ENCODE measurements at regions not wholly inside any gene's neighbourhood (a gene's known extent, or its start where the extent isn't known, plus 50 kb on each side); places are given as distances from the start of the nearest gene placed in this dataset.
"Not testable (repeated sequence)": the region's sequence is repeated elsewhere in the genome, so short reads cannot be mapped to it uniquely, and the experiment has no call there.

DNA sequence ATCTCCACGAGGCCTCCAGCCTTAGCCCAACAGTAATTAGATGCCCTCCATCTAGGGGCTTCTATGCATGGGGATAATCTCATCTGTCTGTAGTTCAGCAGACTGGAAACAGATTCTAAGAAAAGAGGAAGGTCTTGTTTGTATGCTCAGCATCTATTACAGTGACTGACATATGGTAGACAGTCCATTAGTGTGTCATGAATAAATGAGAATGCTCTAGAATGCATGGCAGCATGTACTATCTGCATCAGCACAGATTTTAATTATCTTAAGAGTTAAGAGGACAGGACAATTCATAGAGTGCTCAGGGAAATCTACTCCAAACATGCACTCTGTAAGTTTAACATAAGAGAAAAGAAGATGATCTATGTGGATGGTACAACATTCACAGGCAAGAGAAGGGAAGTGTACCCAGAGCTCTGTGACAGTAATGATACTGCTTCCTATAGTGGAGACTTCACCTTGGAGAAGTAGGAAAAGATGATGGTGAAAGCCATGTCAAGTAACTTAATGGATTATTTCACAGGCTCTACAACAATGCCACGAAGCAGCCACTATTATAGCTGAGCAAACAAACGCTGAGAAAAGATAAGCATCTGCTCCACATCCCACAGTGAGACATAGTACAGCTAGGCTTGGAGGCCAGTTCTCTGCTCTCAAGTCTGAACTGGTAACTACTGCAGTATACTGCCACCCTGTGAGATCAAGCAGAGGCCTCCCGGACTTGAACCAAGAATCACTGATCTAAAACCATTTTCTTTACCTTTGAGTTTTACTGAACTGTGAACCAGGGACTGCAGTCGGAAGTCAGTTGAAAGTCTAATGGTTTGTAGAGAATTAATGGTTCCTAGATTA, 309.2 kb upstream of the SPTLC3 start:
- no peak for DNase-seq

DNA sequence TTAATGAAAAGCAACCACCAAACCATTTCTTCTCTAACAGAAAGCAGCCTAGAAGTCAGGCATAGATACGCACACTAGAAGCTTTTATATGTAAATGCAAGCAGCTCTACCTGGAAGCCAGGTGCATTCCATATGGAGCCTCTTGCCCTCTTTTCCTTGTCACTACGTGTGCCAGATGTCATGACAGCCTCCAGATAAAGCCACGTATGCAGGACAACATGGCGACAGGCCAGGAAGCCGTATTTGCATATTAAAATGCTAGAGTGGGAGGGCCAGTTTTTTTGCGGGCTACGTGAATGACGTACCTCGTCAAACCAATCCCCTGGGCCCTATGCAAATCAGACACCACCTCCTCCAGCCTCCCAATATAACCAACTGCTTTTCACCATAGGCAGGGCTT, 308.1 kb upstream of the SPTLC3 start:
- DNase-seq: no peak

DNA sequence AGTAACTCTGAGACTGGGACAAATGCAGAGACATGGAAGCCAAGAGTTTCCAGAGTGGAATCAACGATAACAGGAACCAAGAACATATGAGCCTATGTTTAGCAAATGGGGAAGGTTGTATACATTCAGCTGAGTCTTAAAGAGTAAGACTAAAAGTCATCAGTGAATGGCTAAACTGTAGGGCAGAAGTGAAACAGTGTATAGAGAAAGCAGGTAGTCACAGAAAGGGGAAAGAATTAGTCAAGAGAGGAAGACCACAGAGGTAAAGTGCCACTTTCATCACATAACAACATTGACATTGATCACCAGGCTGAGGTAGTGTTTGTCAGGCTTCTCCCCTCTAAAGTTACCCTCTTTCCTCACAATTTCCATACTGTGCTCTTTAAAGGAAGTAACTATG, 306.5 kb upstream of the SPTLC3 start:
- no peak for DNase-seq

DNA sequence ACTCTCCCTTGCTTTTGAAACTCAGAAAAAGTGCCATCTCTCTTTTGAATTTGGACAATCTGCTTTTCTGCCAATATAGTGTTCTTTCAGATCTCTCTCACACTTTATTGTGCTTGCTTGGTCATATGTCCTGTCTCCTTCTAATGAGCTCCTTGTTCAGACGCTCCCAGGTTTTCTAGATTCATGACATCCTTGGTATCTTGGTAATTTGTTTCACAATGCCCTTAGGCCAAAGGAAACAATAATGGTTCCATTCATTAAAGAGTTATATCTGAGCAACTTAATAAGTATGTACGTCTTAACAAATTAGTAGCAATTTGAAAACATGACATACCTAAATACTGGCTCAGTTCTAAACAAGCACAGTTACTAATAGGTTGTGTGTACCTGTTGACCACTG, 293.4 kb upstream of the SPTLC3 start:
- no peak for DNase-seq

DNA sequence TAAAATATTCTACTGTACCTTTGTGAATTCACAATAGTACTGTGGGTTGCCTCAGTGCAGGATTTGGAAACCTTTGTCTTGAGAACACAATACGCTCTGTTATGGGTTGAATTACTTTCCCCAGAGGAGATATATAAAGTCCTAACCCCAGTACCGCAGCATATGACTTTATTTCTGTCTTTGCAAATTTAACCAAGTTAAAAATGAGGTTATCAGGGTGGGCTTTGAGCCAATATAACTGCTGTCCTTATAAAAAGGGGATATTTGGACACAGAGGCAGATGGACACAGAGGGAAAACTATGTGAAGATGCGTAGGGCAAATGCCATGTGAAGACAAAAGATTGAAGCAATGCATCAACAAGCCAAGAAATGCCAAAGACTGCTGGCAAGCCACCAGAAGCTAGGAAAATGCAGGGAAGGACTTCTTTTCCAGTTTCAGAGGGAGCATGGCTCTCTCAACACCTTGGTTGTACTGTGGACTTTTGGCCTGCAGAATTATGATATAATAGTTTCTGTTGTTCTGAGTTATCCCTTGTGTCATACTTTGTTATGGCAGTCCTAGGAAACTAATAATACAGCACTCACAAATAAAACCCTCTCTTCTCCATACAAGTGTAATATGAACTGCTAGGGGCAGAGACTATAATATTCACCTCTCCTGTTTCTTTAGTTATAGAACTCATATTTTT, 292.6 kb upstream of the SPTLC3 start:
- DNase-seq: no peak

DNA sequence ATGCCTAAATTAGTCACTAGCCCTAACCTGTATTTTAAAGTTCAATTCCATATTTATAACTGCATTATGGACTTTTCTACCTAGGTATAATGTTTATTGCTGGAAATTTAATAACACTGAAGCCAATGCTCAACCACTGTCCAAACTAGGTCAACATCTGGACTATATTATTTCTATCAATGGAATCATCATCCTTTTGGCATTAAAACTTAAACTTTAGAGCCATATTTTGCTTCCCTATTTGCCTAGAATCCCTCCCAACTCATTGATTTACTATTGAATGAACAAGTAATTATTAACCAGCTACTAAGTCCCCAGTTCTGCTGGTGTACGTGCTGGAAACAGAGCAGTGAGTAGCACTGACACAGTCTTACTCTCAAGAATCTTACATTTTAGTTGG, 291.7 kb upstream of the SPTLC3 start:
- no peak for DNase-seq

DNA sequence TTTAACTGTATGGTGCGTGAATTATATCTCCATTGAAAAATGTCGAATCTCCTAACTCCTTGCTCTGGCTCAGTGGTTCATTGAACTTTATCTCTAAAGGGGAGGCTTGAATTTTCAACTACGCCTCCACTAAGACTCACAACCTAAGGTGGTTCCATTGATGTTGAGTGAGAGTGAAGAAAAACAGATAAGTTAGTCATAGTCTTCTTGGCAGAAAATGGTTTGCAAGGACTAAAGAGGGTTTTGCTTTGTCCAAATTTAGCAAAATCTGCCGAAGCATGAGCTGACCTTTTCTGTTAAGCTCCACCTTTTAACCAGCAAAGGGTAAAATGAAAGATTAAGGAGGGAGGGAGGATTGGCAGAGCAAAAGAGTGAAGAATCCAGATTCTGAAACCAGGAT, 290.2 kb upstream of the SPTLC3 start:
- DNase-seq: no peak

DNA sequence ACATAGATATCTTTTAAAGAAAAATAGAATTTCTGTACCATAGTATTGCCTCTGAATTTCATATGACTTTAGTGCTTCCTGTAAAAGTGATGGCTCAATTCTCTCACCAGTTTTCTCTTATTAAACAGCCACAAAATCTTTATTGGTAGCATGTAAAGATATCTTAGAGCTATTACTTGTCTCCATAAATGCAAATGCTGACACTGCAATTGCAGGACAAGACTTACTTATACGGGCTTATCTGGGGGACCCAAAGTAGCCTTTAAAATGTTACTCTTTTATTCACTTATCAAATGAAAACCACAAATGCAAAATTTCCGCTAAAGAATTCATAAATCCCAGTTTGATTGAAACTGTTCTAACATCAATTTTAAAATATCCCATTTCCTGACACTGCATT, 287.1 kb upstream of the SPTLC3 start:
- DNase-seq: no peak

DNA sequence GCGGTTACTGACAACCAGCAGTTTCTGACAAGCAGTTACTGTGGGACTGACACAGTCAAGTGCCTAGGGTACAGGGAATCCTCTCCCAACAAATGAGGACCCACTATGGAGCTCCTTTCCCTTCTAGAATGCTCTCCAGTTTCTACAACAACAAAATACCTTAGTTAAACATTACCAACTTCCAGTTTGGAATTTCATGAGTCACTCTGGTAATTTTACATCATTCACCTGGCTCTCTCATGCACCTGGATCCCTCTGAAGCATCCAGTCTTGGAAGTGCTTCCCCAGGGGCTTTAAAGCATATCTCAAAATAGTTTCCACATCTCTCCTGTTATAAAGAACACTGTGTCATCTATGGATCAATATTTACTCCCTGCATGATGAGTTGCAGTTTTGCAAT, 286.7 kb upstream of the SPTLC3 start:
- DNase-seq: no peak

DNA sequence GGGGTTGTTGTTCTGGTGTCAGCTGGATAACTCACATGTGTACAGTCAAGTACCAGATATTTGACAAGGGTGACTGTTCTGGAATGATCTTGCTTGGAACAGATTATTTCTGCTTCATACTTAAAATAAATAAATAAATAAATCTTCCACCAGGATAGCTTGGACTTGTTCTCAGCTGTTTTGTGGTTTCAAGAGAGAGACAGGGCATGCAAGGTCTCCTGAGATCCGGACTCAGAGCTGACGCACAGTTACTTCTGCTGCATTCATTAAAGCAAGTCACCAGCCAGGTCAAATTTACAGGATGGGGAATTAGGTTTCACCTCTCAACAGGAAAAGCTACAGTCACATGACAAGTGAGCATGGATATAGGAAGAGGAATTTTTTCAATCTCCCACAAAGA, 285.0 kb upstream of the SPTLC3 start:
- DNase-seq: no peak

DNA sequence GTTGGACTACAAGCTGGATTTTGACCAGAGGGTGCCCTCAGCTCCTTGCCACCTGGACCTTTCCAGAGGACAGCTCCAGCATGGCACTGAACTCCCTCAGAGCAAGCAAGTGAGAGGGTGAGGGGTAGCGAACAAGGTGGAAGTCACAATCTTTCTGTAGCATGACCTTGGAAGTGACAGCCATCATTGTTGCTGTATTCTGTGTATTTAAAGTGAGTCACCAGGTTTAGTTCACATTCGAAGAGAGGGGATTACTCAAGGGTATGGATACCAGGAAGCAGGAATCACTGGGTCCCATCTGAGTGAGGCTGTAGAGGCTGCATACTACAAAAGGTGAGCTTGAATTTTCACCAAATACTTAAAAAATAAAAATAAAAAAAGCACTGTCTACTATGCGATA, 280.0 kb upstream of the SPTLC3 start:
- DNase-seq: no peak

DNA sequence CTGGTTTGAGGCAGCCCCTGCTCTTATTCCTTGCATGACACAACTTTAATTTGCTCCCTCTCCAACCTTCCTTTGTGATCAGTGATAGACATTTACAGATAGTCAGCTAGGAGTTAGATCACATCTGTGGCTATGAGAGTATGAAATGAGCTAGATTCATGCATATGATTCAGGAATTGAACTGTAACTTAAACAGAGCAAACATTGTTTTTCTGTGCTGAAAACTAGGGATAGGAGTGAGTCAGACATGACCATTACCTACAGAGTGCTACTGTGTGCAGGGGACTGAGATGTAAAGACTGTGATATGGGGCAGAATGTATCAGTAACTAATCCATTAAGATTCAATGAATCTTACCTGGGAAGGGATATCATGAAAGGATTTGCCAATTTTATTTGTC, 279.4 kb upstream of the SPTLC3 start:
- no peak for DNase-seq

DNA sequence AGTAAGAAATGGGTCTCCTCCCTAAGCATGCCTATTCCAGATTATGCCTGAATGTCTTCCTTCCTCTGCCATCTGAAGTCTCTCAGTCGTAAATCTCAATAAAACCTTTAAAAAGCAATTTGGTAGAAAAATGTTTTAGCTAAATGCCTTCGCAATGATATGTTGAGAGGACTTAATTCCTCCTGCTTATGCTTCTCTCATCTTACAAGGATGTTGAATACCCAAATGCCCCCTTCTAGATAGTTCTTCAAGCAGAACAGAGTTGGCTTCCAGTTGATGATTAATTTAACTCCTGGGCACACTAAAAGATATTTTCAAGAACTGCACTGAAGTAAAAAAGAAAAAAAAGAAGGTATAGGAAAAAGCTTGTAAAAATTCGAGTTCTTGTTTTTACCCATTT, 275.0 kb upstream of the SPTLC3 start:
- no peak for DNase-seq

DNA sequence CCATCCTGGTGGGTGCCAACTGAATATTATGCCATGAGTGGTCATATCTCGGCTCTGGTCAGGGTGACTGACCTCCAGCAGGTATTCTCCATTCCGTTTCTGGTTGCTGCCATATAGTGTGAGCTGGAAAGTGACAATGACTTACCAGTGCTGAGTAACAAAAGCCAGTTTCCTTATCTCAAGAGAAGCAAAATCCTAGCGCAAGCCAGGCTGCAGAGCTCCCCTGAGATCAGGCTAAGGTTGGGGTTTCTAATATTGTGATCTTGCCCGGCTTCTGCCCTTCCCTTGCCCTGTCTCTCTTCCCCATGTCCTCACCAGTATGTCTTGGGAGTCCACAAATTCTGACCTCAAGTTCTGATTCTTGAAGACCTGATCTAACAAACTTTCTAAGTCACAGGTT, 271.3 kb upstream of the SPTLC3 start:
- DNase-seq: no peak

DNA sequence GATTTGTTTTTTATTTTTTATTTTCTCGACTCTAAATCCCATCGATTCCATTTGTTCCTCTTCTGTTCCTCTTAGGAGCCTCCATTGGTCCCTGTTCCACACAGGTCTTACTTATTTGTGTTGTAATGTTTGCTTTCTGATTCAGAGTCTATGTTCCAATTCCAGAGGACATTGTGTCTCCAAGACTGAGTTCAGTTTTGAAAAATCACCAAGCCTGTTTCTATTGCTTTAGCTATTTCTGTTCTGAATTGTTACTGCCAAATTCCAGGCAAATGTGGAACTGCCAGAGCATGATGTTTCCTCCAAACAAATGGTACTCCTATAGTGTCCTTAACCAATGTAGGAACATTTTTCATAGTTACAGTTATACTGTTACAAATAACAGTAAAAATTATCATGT, 270.9 kb upstream of the SPTLC3 start:
- DNase-seq: no peak

DNA sequence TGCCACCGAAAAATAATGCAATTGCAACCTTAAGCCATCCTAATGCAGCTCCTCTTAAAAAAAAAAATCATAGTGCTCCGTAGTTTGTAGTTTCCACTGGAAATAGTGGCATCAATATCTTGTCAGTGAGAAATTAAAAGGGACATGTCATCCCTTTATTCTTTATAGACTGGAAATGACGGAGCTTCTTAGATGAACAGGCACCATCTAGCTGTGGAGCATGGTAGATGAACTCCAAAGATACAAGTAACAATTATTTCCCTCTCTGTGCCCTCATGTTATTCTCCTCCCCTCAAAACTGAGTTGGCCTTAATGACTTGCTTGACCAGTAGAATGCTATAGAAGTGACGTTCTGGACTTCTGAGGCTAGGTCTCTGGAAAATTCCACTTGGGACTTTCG, 268.1 kb upstream of the SPTLC3 start:
- DNase-seq: no peak

DNA sequence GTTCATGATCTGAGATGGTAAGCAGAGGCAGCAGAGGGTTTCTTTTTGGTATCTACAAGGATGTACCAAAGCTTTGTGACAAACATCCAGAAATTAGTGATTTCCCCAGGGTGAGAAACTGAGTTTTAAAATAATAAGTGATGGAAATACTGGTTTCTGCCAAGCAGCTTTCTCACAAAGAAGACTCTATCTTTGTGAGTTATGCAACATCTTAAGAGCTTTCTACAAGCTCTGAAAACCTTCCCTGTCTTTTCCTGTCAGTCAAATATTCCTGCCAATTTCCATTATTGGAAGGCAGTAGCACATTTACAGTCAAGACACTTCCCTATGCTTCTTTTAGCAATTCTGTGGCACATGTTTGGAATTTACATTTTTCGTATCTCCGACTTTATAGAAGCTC, 264.7 kb upstream of the SPTLC3 start:
- no peak for DNase-seq

DNA sequence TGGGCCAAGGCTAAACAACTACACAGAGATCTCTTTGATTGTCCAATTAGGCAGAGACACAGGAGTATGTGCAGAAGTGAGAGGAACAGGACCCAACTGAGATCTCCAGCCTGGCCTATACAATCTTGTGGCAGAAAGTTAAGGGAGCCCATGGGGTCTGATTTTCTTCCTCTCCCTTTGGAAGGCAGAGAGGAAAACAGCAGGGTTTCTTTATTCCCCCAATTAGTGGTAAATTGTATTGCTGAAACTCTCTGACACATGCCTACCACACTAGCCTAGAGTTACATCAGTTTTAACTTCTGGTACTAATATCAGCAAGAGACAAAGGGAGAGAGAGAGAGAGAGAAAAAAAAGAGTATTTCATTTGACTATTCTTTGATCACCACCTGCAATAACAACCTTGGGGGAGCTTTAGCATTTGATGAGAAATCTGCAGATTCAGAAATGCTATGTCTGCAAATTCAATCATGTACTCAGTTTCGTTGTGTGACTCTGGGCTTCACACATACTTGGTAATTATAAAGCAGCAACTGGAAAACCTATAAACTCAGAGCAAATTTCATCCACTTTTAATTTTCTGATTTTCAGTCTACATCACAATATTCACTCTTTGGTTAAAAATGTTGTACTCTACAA, 260.3 kb upstream of the SPTLC3 start:
- no peak for DNase-seq

DNA sequence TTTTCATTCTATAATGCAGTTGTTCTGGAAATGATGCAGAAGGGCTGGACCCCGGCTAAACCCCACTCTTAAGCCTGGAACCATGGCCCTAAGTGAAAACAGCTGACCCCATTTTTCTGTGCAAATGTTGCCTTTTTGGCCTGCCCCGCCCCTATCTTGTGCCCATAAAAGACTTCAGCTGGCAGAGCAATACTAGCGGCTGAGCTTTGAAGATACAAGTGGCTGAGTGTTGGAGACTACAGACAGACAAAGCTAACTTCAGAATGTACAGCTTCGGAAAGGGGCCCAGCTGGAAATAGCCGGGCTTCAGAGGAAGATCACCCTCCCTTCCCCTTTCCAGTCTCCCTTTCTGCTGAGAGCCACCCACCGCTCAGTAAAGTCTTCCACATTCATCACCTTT, 258.6 kb upstream of the SPTLC3 start:
- DNase-seq: no peak

DNA sequence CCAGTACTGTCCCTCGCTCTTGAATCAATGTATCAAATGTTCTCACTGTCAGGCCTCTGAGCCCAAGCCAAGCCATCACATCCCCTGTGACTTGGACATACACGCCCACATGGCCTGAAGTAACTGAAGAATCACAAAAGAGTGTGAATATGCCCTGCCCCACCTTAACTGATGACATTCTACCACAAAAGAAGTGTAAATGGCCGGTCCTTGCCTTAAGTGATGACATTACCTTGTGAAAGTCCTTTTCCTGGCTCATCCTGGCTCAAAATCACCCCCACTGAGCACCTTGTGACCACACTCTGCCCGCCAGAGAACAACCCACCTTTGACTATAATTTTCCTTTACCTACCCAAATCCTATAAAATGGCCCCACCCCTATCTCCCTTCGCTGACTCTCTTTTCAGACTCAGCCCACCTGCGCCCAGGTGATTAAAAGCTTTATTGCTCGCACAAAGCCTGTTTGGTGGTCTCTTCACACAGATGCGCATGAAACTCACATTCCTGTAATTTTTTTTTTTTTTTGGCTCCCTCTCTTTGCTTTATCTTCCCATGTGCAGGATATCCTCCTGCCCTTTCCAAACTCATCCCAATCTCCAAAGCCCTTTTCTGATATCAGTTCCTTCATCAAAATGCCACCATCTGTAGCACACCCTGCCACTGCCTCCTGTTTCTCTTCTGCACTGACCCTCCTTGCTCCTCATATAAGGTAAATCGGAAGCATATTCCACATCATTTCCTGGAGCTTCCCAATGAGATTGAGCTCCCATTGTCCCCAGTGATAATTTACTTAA, 255.7 kb upstream of the SPTLC3 start:
- not testable (repeated sequence) for DNase-seq

DNA sequence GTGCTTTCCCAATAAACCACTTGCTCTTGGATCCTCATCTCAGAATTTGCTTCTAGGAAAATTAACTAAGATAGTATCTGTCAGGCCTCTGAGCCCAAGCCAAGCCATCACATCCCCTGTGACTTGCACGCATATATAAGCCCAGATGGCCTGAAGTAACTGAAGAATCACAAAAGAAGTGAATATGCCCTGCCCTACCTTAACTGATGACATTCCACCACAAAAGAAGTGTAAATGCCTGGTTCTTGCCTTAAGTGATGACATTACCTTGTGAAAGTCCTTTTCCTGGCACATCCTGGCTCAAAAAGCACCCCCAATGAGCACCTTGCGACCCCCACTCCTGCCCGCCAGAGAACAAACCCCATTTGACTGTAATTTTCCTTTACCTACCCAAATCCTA, 255.0 kb upstream of the SPTLC3 start:
- DNase-seq: not testable (repeated sequence)

DNA sequence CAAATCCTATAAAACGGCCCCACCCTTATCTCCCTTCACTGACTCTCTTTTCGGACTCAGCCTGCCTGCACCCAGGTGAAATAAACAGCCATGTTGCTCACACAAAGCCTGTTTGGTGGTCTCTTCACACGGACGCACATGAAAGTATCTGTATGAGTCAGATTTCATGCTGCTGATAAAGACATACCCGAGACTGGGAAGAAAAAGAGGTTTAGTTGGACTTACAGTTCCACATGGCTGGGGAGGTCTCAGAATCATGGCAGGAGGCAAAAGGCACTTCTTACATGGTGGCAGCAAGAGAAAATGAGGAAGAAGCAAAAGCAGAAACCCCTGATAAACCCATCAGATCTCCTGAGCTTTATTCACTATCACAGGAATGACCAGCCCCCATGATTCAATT, 249.3 kb upstream of the SPTLC3 start:
- DNase-seq: not testable (repeated sequence)

DNA sequence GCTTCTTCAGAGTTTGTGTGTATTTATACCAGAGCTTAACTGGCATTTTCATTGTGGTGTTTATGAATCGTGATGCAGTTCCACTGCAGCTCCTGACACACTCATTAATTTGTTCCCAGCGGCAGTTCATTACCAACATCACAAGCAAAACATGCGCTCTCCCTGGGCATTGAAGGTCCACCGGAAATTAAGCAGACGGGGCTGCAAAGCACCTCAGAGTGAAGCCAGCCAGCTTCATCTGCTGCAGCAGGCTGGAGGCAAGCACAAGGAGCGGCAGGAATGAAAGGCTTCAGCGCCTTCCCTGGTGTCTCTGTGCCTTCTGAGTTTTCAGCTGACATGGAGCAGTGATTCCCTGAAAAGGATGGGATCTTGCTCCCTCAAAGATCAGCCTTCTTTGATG, 246.0 kb upstream of the SPTLC3 start:
- DNase-seq: no peak

All from hematopoietic multipotent progenitor cell treated with erythropoietin and hydrocortisone succinate and interleukin-3 and kit ligand, for 8 days (in vitro differentiated cells).